Lower leg skin (tissue), 3 donors: ENCODE measurements at regions not wholly inside any gene's neighbourhood (a gene's known extent, or its start where the extent isn't known, plus 50 kb on each side); places are given as distances from the start of the nearest gene placed in this dataset.
"Not testable (repeated sequence)": the region's sequence is repeated elsewhere in the genome, so short reads cannot be mapped to it uniquely, and the experiment has no call there.

Source experiments
- CTCF ChIP-seq, 3 donors: fragments of 450-650 bp; IDR thresholded peaks; one replicate each; pipeline ENCODE4 v1.5.1; 2016; ENCODE audit warnings: antibody characterized with exemption in 3 of 3, mild to moderate bottlenecking in 3 of 3, moderate library complexity in 2 of 3
- POLR2A ChIP-seq, 2 donors: fragments of 450-650 bp; IDR thresholded peaks; one replicate each; pipeline ENCODE4 v1.6.1; 2016 to 2017; ENCODE audit warnings: antibody characterized with exemption in 2 of 2, mild to moderate bottlenecking in 1 of 2, moderate library complexity in 1 of 2

GRCh38 chr7:130796425-130796824 lies 62.4 kb upstream of the KLF14 start:
- TF ChIP-seq POLR2A, CTCF (IDR thresholded peaks at IDR 0.05): not testable (repeated sequence)
